Large intestine (tissue), 3 donors: ENCODE measurements at regions not wholly inside any gene's neighbourhood (a gene's known extent, or its start where the extent isn't known, plus 50 kb on each side); places are given as distances from the start of the nearest gene placed in this dataset.

Source experiments
- DNase-seq, 2 donors: peaks; one replicate each; pipeline versions ENCODE4 v3.0.0 to v3.0.0-alpha.2; 2013
- H3K27ac ChIP-seq: one replicate; pipeline ENCODE4 v1.5.1; 2013; ENCODE audit warnings: low read length
- H3K27me3 ChIP-seq: 2 replicates; pipeline ENCODE4 v1.6.1; 2013; ENCODE audit warnings: low read length; ENCODE audit not compliant: control insufficient read depth, insufficient read depth
- H3K36me3 ChIP-seq: 2 replicates; pipeline ENCODE4 v1.6.1; 2013; ENCODE audit warnings: low read length; ENCODE audit not compliant: control insufficient read depth, insufficient read depth
- H3K4me1 ChIP-seq: one replicate; pipeline ENCODE4 v1.6.1; 2013; ENCODE audit warnings: low read length; ENCODE audit not compliant: control insufficient read depth, insufficient read depth
- H3K4me3 ChIP-seq: one replicate; pipeline ENCODE4 v1.5.1; 2013; ENCODE audit warnings: low read length
- H3K9me3 ChIP-seq: one replicate; pipeline ENCODE4 v1.6.1; 2013; ENCODE audit warnings: mild to moderate bottlenecking, low read depth, low read length, moderate library complexity; ENCODE audit not compliant: control insufficient read depth
- WGBS: methylation state at CpG from one replicate; pipeline ENCODE4 v1.1.5; 2013; ENCODE audit warnings: low lambda C conversion rate; ENCODE audit not compliant: insufficient coverage; 5-methylcytosine and 5-hydroxymethylcytosine counted together

DNA sequence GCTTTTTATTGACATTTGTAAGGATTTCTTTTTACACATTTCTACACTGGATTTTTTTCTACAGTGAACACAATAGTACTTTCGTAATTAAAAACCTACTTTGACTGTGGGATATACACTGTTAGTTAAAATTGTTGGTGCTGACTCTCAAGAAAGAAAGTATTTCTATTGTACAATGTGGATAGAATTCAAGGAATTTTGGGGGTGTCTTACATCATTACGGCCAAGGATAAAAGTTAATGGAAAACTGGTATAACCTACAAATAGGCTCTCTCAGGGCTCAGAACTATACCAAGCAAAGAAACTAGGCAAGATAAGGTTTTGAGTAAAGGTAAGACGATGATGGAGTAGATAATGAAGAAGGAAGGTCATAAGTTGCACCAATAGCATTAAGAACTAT is 198.4 kb upstream of the PARD3B start:
- no peak overlapping the region for H3K27ac ChIP-seq

DNA sequence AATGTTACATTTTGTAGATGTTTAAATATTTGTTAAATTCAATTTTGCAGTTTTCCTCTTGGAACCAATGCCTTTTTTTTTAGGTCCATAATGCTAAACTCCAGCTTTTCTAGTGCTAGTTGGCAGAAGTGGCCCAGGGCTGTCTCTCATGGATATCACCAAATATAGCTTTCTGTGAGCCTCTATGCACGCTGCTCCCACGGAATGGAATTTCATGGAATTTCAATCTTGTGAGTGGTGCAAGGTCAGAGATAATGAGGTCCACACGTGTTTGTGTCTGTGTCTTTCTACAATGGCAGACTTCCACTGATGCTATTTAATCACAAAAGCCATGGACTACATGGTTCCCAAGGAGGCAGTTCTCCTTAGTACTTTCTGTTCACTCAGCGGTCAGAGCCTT is 191.5 kb upstream of the PARD3B start:
- no peak for DNase-seq
- Histone ChIP-seq H3K27me3 (no peaks in the 10 kb centered on the region), H3K9me3 (no peaks in the 10 kb centered on the region), H3K4me3 (no peak overlapping the region), H3K27ac (no peak overlapping the region), H3K4me1 (no peaks in the 10 kb centered on the region), H3K36me3 (no peaks in the 10 kb centered on the region)
- WGBS, result 100% methylated on average over 1 of the region's 4 CpGs

More for the DNA sequence above, 198.4 kb upstream of the PARD3B start:
- Histone ChIP-seq H3K4me1 (no peaks in the 10 kb centered on the region), H3K36me3 (no peaks in the 10 kb centered on the region), H3K27me3 (no peaks in the 10 kb centered on the region), H3K9me3 (no peaks in the 10 kb centered on the region), H3K4me3 (no peak overlapping the region)
- DNase-seq, result no peak
- 93% methylated on average over 2 of the region's 3 CpGs for WGBS

DNA sequence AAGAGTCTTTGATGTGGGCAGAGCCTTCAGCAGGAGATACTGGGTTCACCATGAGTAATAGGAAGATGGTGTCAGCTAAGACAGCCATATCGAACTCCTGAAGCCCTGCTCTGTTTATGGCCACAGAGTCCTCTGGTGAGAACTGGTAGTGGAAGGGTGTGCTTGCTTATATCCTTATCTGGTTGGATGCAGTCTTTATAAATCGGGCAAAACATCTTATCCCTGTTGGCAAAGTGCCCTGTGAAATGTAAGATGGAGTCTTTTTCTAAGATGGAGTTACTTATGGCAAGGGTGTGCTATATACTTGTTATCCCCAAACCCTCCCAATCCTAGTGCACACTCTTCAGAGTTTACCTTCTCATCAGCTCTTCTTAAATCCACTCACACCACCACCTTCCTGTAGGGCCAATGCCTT is 190.8 kb upstream of the PARD3B start:
- no CpG with 5 or more reads among the region's 2 CpGs for WGBS
- H3K27ac ChIP-seq, result no peak overlapping the region
- DNase-seq, result no peak
- no peaks in the 10 kb centered on the region for H3K4me1 ChIP-seq
- H3K36me3 ChIP-seq, result no peaks in the 10 kb centered on the region
- no peak overlapping the region for H3K4me3 ChIP-seq
- no peaks in the 10 kb centered on the region for H3K9me3 ChIP-seq
- no peaks in the 10 kb centered on the region for H3K27me3 ChIP-seq

DNA sequence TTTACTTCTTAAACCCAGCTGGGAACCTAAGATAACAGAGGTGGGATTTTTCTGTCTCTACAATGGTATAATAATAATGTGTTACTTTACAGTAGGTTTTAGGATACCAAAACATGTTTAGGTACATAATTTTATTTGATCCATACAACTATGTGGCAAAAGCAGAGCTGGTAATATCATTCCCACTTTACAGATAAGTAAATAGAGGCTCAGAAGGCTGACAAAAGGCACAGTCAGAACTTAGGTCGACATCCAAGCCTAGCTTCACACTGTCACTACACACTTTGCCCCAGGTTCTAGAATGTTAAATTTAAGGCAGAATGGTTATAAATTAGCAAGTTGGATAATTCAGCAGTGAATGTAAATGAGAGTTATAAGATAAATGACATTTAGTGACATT is 189.6 kb upstream of the PARD3B start:
- Histone ChIP-seq H3K27ac (no peak overlapping the region), H3K36me3 (no peaks in the 10 kb centered on the region), H3K9me3 (no peaks in the 10 kb centered on the region), H3K27me3 (no peaks in the 10 kb centered on the region), H3K4me1 (no peaks in the 10 kb centered on the region), H3K4me3 (no peak overlapping the region)
- no peak for DNase-seq
- WGBS, result no CpG with 5 or more reads among the region's 1 CpG

DNA sequence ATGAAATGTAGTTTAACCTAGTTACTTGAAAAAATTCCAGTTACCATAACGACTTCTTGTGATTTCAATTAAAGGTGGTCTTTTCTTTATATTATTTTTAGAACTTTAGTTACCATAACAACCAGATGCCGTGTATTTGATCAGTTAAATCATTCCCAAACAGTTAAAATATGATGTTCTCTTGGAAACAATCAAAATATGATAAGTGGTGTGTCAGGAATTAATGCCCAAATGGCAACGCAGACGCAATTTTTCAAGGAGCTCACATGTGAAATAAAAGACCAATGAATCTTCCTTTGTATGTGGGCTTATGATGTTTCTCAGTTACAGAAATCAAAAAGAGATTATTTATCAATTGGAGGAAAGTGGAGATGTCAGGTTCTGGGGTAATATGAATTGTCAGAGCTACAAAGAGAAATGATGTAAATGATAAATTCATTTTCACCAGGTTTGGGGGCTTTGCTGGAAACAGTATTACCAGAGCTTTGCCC is 189.1 kb upstream of the PARD3B start:
- Histone ChIP-seq H3K27ac (no peak overlapping the region), H3K36me3 (no peaks in the 10 kb centered on the region), H3K9me3 (no peaks in the 10 kb centered on the region), H3K4me1 (no peaks in the 10 kb centered on the region), H3K27me3 (no peaks in the 10 kb centered on the region), H3K4me3 (no peak overlapping the region)
- WGBS, result 59% methylated on average over 4 of the region's 4 CpGs
- no peak for DNase-seq

DNA sequence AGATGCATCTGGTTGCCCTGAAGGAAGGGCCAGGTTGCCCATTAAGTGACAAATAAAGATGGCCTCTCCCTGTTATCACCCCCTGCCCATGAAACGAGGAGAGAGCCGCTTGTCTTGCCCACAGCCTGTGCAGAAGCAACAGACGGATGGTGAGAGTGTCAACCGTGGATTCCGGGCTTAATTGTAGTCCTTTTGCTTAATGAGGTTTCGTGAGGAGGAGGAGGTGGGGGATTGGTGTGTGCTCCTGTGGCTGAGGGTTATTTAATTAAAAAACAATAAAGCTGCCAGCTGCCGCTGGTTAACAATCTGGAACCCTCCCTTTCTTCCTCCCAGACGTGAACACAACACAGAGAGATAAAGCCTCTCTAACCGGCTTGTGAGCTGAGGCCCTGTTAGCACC is 188.0 kb upstream of the PARD3B start:
- no peak overlapping the region for H3K4me3 ChIP-seq
- no peaks in the 10 kb centered on the region for H3K4me1 ChIP-seq
- no peaks in the 10 kb centered on the region for H3K27me3 ChIP-seq
- 80% methylated on average over 1 of the region's 9 CpGs for WGBS
- DNase-seq, result no peak
- H3K9me3 ChIP-seq, result no peaks in the 10 kb centered on the region
- no peaks in the 10 kb centered on the region for H3K36me3 ChIP-seq
- no peak overlapping the region for H3K27ac ChIP-seq

DNA sequence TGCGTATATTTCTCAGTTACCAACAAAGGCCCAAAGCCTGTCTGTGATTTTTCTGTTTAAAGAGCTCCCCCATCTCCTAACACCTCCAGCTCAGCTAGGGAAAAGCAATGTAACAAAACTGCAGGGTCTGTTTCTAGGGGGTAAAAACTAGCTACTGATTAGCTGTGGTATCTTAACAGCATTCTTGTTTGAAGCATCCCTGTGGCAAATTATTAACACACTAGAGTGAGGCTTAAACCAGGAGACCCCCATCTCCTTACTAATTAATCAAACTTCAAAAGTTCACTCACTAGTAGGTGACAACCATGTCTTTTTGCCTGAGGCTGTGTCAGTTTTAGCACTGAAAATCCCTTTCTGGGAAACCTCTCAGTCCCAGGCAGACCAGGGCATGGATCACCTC is 186.2 kb upstream of the PARD3B start:
- no peaks in the 10 kb centered on the region for H3K36me3 ChIP-seq
- H3K4me1 ChIP-seq, result no peaks in the 10 kb centered on the region
- no peak overlapping the region for H3K27ac ChIP-seq
- no peaks in the 10 kb centered on the region for H3K27me3 ChIP-seq
- no peaks in the 10 kb centered on the region for H3K9me3 ChIP-seq
- DNase-seq, result no peak
- no CpG with 5 or more reads among the region's 1 CpG for WGBS
- H3K4me3 ChIP-seq, result no peak overlapping the region

DNA sequence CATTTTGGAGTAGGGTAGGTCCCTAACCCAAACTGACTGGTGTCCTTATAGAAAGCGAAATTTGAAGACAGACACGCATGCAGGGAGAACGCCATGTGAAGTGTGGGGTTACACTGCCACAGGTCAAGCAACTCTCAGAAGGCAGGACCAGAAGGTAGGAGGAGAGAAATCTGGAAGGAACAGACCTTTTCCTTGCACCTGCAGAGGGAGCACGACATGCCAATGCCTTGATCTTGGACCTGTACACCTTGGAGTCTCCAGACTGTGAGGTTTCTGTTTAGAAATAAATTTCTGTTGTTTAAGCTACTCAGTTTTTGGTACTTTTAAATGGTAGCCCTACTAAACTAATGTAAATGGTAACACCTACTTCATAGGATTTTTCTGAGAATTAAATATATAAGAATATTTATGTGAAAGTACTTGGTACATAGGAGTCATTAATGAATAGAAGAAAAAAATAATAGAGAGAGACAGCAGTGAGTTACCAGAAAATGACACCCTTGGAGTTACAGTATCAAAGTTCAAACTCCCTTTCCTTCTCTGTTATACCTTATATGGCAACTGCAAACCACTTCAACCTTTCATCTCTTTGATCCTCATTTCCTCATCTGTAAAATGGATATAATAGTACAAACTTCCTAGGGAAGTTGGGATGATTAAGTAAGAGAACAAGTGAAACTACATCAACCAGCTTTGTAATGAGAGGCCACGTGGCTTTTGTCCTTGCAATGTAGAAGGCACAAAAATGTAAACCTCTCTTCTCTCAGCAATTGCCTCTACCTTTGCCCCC is 184.9 kb upstream of the PARD3B start:
- no peak overlapping the region for H3K27ac ChIP-seq
- 100% methylated on average over 3 of the region's 5 CpGs for WGBS
- H3K36me3 ChIP-seq, result no peaks in the 10 kb centered on the region
- H3K4me3 ChIP-seq, result no peak overlapping the region
- H3K27me3 ChIP-seq, result no peaks in the 10 kb centered on the region
- no peaks in the 10 kb centered on the region for H3K9me3 ChIP-seq
- DNase-seq, result no peak
- no peaks in the 10 kb centered on the region for H3K4me1 ChIP-seq

DNA sequence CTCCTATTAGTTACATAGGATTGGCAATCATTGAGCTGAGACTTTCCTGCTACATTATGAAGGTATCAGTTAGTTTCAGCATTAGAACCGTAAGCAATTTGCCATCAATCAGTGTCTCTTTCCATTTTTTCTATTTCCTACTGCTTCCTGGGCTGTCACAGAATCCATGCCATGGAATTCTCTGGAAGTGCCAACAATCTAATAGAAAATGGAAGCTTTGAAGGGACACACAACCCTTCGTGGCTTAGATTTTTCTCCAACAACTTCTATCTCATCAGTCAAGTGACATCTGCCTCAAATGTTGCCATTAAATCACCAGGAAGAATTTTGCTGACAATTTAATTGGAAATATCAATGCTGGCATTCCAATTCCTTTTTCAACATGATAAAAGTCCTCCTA is 183.5 kb upstream of the PARD3B start:
- H3K27ac ChIP-seq, result no peak overlapping the region
- no peaks in the 10 kb centered on the region for H3K4me1 ChIP-seq
- H3K36me3 ChIP-seq, result no peaks in the 10 kb centered on the region
- 100% methylated on average over 1 of the region's 2 CpGs for WGBS
- no peak overlapping the region for H3K4me3 ChIP-seq
- no peak for DNase-seq
- H3K27me3 ChIP-seq, result no peaks in the 10 kb centered on the region
- H3K9me3 ChIP-seq, result no peaks in the 10 kb centered on the region

DNA sequence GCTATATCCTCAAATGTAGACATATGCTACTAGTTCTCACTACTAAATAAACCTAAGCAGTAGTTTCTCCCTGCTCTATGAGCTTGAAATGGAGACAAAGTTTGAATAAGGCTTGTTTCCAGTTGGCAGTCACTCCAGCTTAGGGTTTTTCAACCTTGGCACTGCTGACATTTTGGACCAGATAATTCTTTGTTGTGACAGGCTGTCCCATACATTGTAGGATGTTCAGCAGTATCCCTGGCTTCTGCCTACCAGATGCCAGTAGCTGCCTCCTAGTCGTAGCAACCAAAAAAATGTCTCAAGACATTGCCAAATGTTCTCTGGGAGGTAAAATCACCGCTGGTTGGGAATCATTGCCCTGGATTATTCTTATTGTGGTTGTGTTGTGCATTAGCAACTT is 182.7 kb upstream of the PARD3B start:
- no peaks in the 10 kb centered on the region for H3K27me3 ChIP-seq
- H3K4me3 ChIP-seq, result no peak overlapping the region
- no peaks in the 10 kb centered on the region for H3K36me3 ChIP-seq
- no peak overlapping the region for H3K27ac ChIP-seq
- DNase-seq, result no peak
- H3K9me3 ChIP-seq, result no peaks in the 10 kb centered on the region
- no peaks in the 10 kb centered on the region for H3K4me1 ChIP-seq
- no CpG with 5 or more reads among the region's 2 CpGs for WGBS

DNA sequence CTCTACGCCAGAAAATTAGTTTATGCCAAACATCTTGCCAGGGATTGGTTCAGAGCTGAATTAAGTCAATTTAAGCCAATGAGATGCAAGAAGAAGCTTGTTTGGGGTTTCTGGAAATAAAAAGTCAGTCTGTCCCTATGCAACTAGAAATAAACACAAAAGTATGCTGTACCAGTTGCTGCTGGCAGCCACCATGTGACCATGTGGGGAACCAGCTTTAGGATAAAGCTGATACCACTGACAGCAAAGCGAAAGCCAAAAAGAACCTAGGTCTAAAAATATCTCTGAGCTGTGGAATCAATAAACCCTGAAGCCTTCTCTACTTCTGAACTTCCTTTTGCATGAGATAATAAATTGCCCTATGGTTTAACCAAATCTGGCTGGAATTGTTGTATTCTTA is 181.8 kb upstream of the PARD3B start:
- no peak overlapping the region for H3K27ac ChIP-seq
- H3K9me3 ChIP-seq, result no peaks in the 10 kb centered on the region
- no CpG with 5 or more reads among the region's 2 CpGs for WGBS
- no peaks in the 10 kb centered on the region for H3K27me3 ChIP-seq
- H3K4me1 ChIP-seq, result no peaks in the 10 kb centered on the region
- H3K36me3 ChIP-seq, result no peaks in the 10 kb centered on the region
- no peak overlapping the region for H3K4me3 ChIP-seq
- DNase-seq, result no peak
